H9 (cell line): ENCODE measurements at regions not wholly inside any gene's neighbourhood (a gene's known extent, or its start where the extent isn't known, plus 50 kb on each side); places are given as distances from the start of the nearest gene placed in this dataset.

Source experiments
- DNase-seq: peaks from one replicate; pipeline ENCODE4 v3.0.0-alpha.2; 2017
- H2AFZ ChIP-seq: one replicate; pipeline ENCODE4 v1.6.1; 2013; ENCODE audit warnings: mild to moderate bottlenecking, low read length, control low read depth, moderate library complexity
- H2AK5ac ChIP-seq: 2 replicates; pipeline ENCODE4 v1.6.1; 2013; ENCODE audit warnings: low read length, control low read depth, mixed read lengths; ENCODE audit not compliant: insufficient read length
- H2BK120ac ChIP-seq: one replicate; pipeline ENCODE4 v1.6.1; 2013; ENCODE audit warnings: low read depth, mild to moderate bottlenecking, low read length, control low read depth, inconsistent platforms; ENCODE audit not compliant: poor library complexity, severe bottlenecking
- H2BK12ac ChIP-seq: 2 replicates; pipeline ENCODE4 v1.6.1; 2013; ENCODE audit warnings: low read length, control low read depth, mixed read lengths, low read depth; ENCODE audit not compliant: insufficient read length
- H2BK15ac ChIP-seq: 2 replicates; pipeline ENCODE4 v1.6.1; 2013; ENCODE audit warnings: low read depth, low read length, control low read depth
- H2BK20ac ChIP-seq: one replicate; pipeline ENCODE4 v1.6.1; 2013; ENCODE audit warnings: low read depth, mild to moderate bottlenecking, low read length, control low read depth, inconsistent platforms; ENCODE audit not compliant: poor library complexity, severe bottlenecking
- H2BK5ac ChIP-seq: 2 replicates; pipeline ENCODE4 v1.6.1; 2013; ENCODE audit warnings: low read length, control low read depth, mixed read lengths; ENCODE audit not compliant: insufficient read length
- H3K14ac ChIP-seq: 2 replicates; pipeline ENCODE4 v1.6.1; 2013; ENCODE audit warnings: low read length, control low read depth; ENCODE audit not compliant: insufficient read depth
- H3K18ac ChIP-seq: 2 replicates; pipeline ENCODE4 v1.6.1; 2013; ENCODE audit warnings: low read depth, mild to moderate bottlenecking, mixed read lengths, low read length, control low read depth; ENCODE audit not compliant: insufficient read length
- H3K23ac ChIP-seq: 2 replicates; pipeline ENCODE4 v1.6.1; 2013; ENCODE audit warnings: low read length, control low read depth, mixed read lengths, low read depth; ENCODE audit not compliant: insufficient read length
- H3K23me2 ChIP-seq: 2 replicates; pipeline ENCODE4 v1.6.1; 2013; ENCODE audit warnings: low read depth, mild to moderate bottlenecking, mixed read lengths, low read length, control low read depth; ENCODE audit not compliant: insufficient read length, poor library complexity, severe bottlenecking
- H3K27ac ChIP-seq: 2 replicates; pipeline ENCODE4 v1.5.1; 2013; ENCODE audit warnings: low read length, control low read depth, mixed read lengths, low read depth; ENCODE audit not compliant: insufficient read length
- H3K27me3 ChIP-seq: 2 replicates; pipeline ENCODE4 v1.6.1; 2013; ENCODE audit warnings: low read length, control low read depth, inconsistent platforms; ENCODE audit not compliant: insufficient read depth
- H3K4ac ChIP-seq: 2 replicates; pipeline ENCODE4 v1.6.1; 2013; ENCODE audit warnings: low read depth, mild to moderate bottlenecking, control low read depth, inconsistent platforms, low read length, moderate library complexity
- H3K4me1 ChIP-seq: 2 replicates; pipeline ENCODE4 v1.6.1; 2013; ENCODE audit warnings: low read length, control low read depth, inconsistent platforms; ENCODE audit not compliant: insufficient read depth
- H3K4me2 ChIP-seq: 2 replicates; pipeline ENCODE4 v1.6.1; 2013; ENCODE audit warnings: low read length, control low read depth, mixed read lengths; ENCODE audit not compliant: insufficient read length, insufficient read depth
- H3K56ac ChIP-seq: 2 replicates; pipeline ENCODE4 v1.6.1; 2013; ENCODE audit warnings: low read depth, mild to moderate bottlenecking, mixed read lengths, low read length, control low read depth; ENCODE audit not compliant: insufficient read length
- H3K79me1 ChIP-seq: 2 replicates; pipeline ENCODE4 v1.6.1; 2013; ENCODE audit warnings: low read depth, mild to moderate bottlenecking, moderate library complexity, low read length, control low read depth, inconsistent platforms; ENCODE audit not compliant: insufficient read depth, poor library complexity, severe bottlenecking
- H3K79me2 ChIP-seq: 2 replicates; pipeline ENCODE4 v1.6.1; 2013; ENCODE audit warnings: low read length, control low read depth, inconsistent platforms; ENCODE audit not compliant: insufficient read depth
- H3K9ac ChIP-seq: 2 replicates; pipeline ENCODE4 v1.6.1; 2013; ENCODE audit warnings: low read length, control low read depth, mixed read lengths; ENCODE audit not compliant: insufficient read length; ENCODE audit errors: extremely low read depth
- H3K9me3 ChIP-seq: one replicate; pipeline ENCODE4 v1.6.1; 2013; ENCODE audit warnings: low read depth, low read length, inconsistent platforms; ENCODE audit not compliant: control insufficient read depth
- H3T11ph ChIP-seq: one replicate; pipeline ENCODE4 v1.6.1; 2013; ENCODE audit warnings: mild to moderate bottlenecking, low read length, control low read depth, inconsistent platforms
- H4K20me1 ChIP-seq: one replicate; pipeline ENCODE4 v1.6.1; 2013; ENCODE audit not compliant: control insufficient read depth, insufficient read length, insufficient read depth
- H4K5ac ChIP-seq: 2 replicates; pipeline ENCODE4 v1.6.1; 2013; ENCODE audit warnings: low read depth, mild to moderate bottlenecking, mixed read lengths, low read length, control low read depth; ENCODE audit not compliant: insufficient read length
- H4K8ac ChIP-seq: replicated peaks from 2 replicates; pipeline ENCODE4 v1.6.1; 2013; ENCODE audit warnings: low read length, control low read depth, mixed read lengths, low read depth; ENCODE audit not compliant: insufficient read length
- H4K91ac ChIP-seq: 2 replicates; pipeline ENCODE4 v1.6.1; 2013; ENCODE audit warnings: low read depth, mild to moderate bottlenecking, moderate library complexity, mixed read lengths, low read length, control low read depth; ENCODE audit not compliant: insufficient read length
- H3K27ac Mint-ChIP-seq, 3 experiments: 2 replicates in 2 of 3; 3 replicates in 1 of 3; pipeline ENCODE4 v1.8.0; 2020 to 2021; ENCODE audit warnings: mixed read lengths in 3 of 3, mild to moderate bottlenecking in 1 of 3, moderate library complexity in 1 of 3
- H3K27me3 Mint-ChIP-seq: 2 replicates; pipeline ENCODE4 v1.8.0; 2021; ENCODE audit warnings: low read depth, mild to moderate bottlenecking, moderate library complexity, mixed read lengths
- H3K36me3 Mint-ChIP-seq, 3 experiments: 2 replicates in 2 of 3; 3 replicates in 1 of 3; pipeline ENCODE4 v1.8.0; 2020 to 2021; ENCODE audit warnings: low read depth in 3 of 3, mixed read lengths in 3 of 3; ENCODE audit not compliant: insufficient read depth in 1 of 3
- H3K4me1 Mint-ChIP-seq, 2 experiments: 2 replicates each; pipeline ENCODE4 v1.8.0; 2020; ENCODE audit warnings: mixed read lengths in 2 of 2
- H3K4me3 Mint-ChIP-seq, 2 experiments: 2 replicates in 1 of 2; 3 replicates in 1 of 2; pipeline ENCODE4 v1.8.0; 2020 to 2021; ENCODE audit warnings: mild to moderate bottlenecking in 2 of 2, mixed read lengths in 2 of 2, moderate library complexity in 1 of 2
- H3K9me3 Mint-ChIP-seq, 2 experiments: 2 replicates in 1 of 2; 3 replicates in 1 of 2; pipeline ENCODE4 v1.8.0; 2020; ENCODE audit warnings: mild to moderate bottlenecking in 2 of 2, mixed read lengths in 2 of 2, moderate library complexity in 1 of 2
- TF ChIP-seq, protein P1 (sequence below): fragments of 200-600 bp; sonication (generic); conservative IDR thresholded peaks from 3 replicates; pipeline ENCODE4 v1.8.0; 2021; ENCODE audit warnings: antibody characterized with exemption, mild to moderate bottlenecking

DNA sequence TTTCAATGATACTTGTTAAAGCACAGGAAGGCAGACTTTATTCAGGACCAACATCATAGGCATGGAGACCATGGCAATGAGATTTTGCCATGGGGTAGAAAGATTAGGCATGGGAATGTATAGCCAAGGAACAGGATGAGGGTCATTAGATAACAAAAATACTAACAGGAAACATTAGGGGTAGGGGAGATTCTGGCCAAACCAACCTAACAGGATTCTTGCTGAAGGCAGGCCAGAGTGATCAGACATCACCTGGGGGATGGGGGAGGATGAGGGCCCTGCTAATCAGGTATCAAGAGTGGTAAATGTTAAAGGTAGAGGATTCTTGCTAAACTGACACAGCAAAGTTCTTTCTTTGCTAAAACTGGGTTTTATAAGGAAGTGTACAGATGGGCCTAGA lies 481.8 kb downstream of the ETS1 start:
- Histone ChIP-seq H4K5ac (no peak overlapping the region), H3K18ac (no peak overlapping the region), H3K56ac (no peak overlapping the region), H3K9ac (no peak overlapping the region), H3K4me2 (no peak overlapping the region), H4K91ac (no peak overlapping the region), H2BK5ac (no peak overlapping the region), H3K23ac (no peak overlapping the region), H3K14ac (no peak overlapping the region), H3K79me2 (no peaks in the 10 kb centered on the region), H2BK20ac (no peak overlapping the region), H2BK120ac (no peak overlapping the region), H4K20me1 (no peaks in the 10 kb centered on the region), H3T11ph (no peak overlapping the region), H3K4ac (no peak overlapping the region), H3K4me1 (no peaks in the 10 kb centered on the region; the same call in 1 of the 2 replicates), H3K9me3 (no peaks in the 10 kb centered on the region), H4K8ac (no peak overlapping the region), H3K79me1 (no peaks in the 10 kb centered on the region), H3K27ac (no peak overlapping the region), H3K23me2 (no peaks in the 10 kb centered on the region), H2AFZ (no peak overlapping the region), H2BK15ac (no peak overlapping the region), H2AK5ac (no peak overlapping the region), H2BK12ac (no peak overlapping the region), H3K27me3 (no peaks in the 10 kb centered on the region)
- Mint-ChIP-seq H3K27me3 (no peaks in the 10 kb centered on the region), H3K27ac (no peak overlapping the region), H3K9me3 (peaks cover 2 to 7% of the 10 kb centered on the region in 2 experiments; a peak in 3 of 5 replicates), H3K36me3 (no peaks in the 10 kb centered on the region), H3K4me1 (0 out of 4 replicates have a peak, but pooled peaks cover 0 to 6% of the 10 kb centered on the region in 2 experiments), H3K4me3 (no peak overlapping the region)
- no peak for DNase-seq
- TF ChIP-seq, protein P1, sequence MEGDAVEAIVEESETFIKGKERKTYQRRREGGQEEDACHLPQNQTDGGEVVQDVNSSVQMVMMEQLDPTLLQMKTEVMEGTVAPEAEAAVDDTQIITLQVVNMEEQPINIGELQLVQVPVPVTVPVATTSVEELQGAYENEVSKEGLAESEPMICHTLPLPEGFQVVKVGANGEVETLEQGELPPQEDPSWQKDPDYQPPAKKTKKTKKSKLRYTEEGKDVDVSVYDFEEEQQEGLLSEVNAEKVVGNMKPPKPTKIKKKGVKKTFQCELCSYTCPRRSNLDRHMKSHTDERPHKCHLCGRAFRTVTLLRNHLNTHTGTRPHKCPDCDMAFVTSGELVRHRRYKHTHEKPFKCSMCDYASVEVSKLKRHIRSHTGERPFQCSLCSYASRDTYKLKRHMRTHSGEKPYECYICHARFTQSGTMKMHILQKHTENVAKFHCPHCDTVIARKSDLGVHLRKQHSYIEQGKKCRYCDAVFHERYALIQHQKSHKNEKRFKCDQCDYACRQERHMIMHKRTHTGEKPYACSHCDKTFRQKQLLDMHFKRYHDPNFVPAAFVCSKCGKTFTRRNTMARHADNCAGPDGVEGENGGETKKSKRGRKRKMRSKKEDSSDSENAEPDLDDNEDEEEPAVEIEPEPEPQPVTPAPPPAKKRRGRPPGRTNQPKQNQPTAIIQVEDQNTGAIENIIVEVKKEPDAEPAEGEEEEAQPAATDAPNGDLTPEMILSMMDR, result no peak
